Erythroblast (primary cell): ENCODE measurements at regions not wholly inside any gene's neighbourhood (a gene's known extent, or its start where the extent isn't known, plus 50 kb on each side); places are given as distances from the start of the nearest gene placed in this dataset.

Experiments used
- GATA1 ChIP-seq: IDR thresholded peaks from 2 replicates; pipeline ENCODE4 v1.6.1; 2011; ENCODE audit warnings: low read depth, mild to moderate bottlenecking, control low read depth, low read length, moderate library complexity
- POLR2A ChIP-seq: IDR thresholded peaks from 2 replicates; pipeline ENCODE4 v1.6.1; 2011; ENCODE audit warnings: mild to moderate bottlenecking, low read length

DNA sequence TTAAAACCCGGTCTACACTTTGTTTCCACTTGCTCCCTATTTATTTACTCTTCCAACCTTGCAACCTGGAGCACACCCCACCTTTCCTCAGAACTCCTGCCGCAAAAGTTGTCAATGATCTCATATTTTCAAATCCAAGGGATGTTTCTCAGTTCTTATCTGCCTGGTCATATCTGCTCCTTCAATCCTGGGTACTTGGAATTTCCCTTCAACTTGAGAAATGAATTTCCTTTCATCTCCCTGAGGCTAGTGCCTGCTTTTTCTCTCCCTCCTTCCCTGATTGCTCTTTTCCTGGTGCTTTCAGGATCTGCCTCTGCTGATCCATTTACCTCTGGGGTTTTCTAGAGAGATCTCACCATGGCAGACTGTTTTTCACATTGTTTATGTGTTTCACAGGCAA is 154.8 kb upstream of the IRS2 start:
- TF ChIP-seq POLR2A (no peak), GATA1 (no peak)
